GM19328 (cell line): ENCODE measurements at regions not wholly inside any gene's neighbourhood (a gene's known extent, or its start where the extent isn't known, plus 50 kb on each side); places are given as distances from the start of the nearest gene placed in this dataset.
"Not testable (repeated sequence)": the region's sequence is repeated elsewhere in the genome, so short reads cannot be mapped to it uniquely, and the experiment has no call there.

ENCODE experiments used
- ATAC-seq: cut with Tn5 transposase; IDR thresholded peaks from one replicate; pipeline ENCODE4 v1.9.1; 2021; ENCODE audit warnings: mild to moderate bottlenecking, moderate library complexity; ENCODE audit not compliant: unreplicated experiment

GRCh38 chr3:67145738-67146137, 147.6 kb downstream of the KBTBD8 start:
- no peak for ATAC-seq

- ATAC-seq: no peak
Observed at GRCh38 chr3:67154429-67154828, 156.3 kb downstream of the KBTBD8 start.

- ATAC-seq: no peak
Observed at GRCh38 chr3:67167481-67167880, 169.4 kb downstream of the KBTBD8 start.

- ATAC-seq: no peak
Observed at GRCh38 chr3:67171841-67172240, 173.7 kb downstream of the KBTBD8 start.

- not testable (repeated sequence) for ATAC-seq
Observed at GRCh38 chr3:67173130-67173529, 175.0 kb downstream of the KBTBD8 start.

GRCh38 chr3:67176396-67176795, 178.3 kb downstream of the KBTBD8 start:
- no peak for ATAC-seq

- no peak for ATAC-seq
Observed at GRCh38 chr3:67192466-67192865, 194.4 kb downstream of the KBTBD8 start.

- ATAC-seq: no peak
Observed at GRCh38 chr3:67196677-67197076, 198.6 kb downstream of the KBTBD8 start.

- no peak for ATAC-seq
Observed at GRCh38 chr3:67198374-67198773, 200.3 kb downstream of the KBTBD8 start.

- ATAC-seq: no peak
Observed at GRCh38 chr3:67200618-67201017, 202.5 kb downstream of the KBTBD8 start.

GRCh38 chr3:67201026-67201425, 202.9 kb downstream of the KBTBD8 start:
- ATAC-seq: no peak

- no peak for ATAC-seq
Observed at GRCh38 chr3:67202053-67202452, 203.9 kb downstream of the KBTBD8 start.

- no peak for ATAC-seq
Observed at GRCh38 chr3:67204951-67205350, 206.8 kb downstream of the KBTBD8 start.

GRCh38 chr3:67215690-67216089, 217.6 kb downstream of the KBTBD8 start:
- ATAC-seq: no peak

GRCh38 chr3:67227030-67227429, 228.9 kb downstream of the KBTBD8 start:
- no peak for ATAC-seq

- no peak for ATAC-seq
Observed at GRCh38 chr3:67228136-67228535, 230.0 kb downstream of the KBTBD8 start.

- ATAC-seq: no peak
Observed at GRCh38 chr3:67232642-67233041, 234.5 kb downstream of the KBTBD8 start.

GRCh38 chr3:67239353-67239752, 241.2 kb downstream of the KBTBD8 start:
- no peak for ATAC-seq

GRCh38 chr3:67241084-67241483, 243.0 kb downstream of the KBTBD8 start:
- no peak for ATAC-seq

- ATAC-seq: no peak
Observed at GRCh38 chr3:67244130-67244529, 246.0 kb downstream of the KBTBD8 start.

GRCh38 chr3:67245545-67245944, 247.4 kb downstream of the KBTBD8 start:
- ATAC-seq: no peak

GRCh38 chr3:67248726-67249125, 250.6 kb downstream of the KBTBD8 start:
- no peak for ATAC-seq

- not testable (repeated sequence) for ATAC-seq
Observed at GRCh38 chr3:67252906-67253305, 254.8 kb downstream of the KBTBD8 start.
